Tibial nerve (tissue), 4 donors: ENCODE measurements at regions not wholly inside any gene's neighbourhood (a gene's known extent, or its start where the extent isn't known, plus 50 kb on each side); places are given as distances from the start of the nearest gene placed in this dataset.

ENCODE experiments used
- DNase-seq, 2 donors: peaks; one replicate each; pipeline ENCODE4 v3.0.0-alpha.2; 2019; ENCODE audit warnings: low spot score in 2 of 2
- H3K27ac ChIP-seq, 4 donors: fragments of 200-600 bp; sonication (generic) in 3 of 4; one replicate each; pipeline ENCODE4 v1.5.1; 2017 to 2019; ENCODE audit warnings: mild to moderate bottlenecking in 1 of 4
- H3K27me3 ChIP-seq, 2 donors: fragments of 200-600 bp; sonication (generic) in 1 of 2; one replicate each; pipeline versions ENCODE4 v1.5.1 to v1.6.0; 2017 to 2019
- H3K36me3 ChIP-seq, 3 donors: fragments of 200-600 bp; sonication (generic); one replicate each; pipeline ENCODE4 v1.5.1; 2018 to 2019
- H3K4me1 ChIP-seq, 4 donors: fragments of 200-600 bp; sonication (generic) in 3 of 4; one replicate each; pipeline ENCODE4 v1.5.1; 2017 to 2019
- H3K4me3 ChIP-seq, 4 donors: fragments of 200-600 bp; sonication (generic) in 3 of 4; one replicate each; pipeline ENCODE4 v1.5.1; 2017 to 2019; ENCODE audit warnings: mild to moderate bottlenecking in 1 of 4, moderate library complexity in 1 of 4
- H3K9me3 ChIP-seq, 4 donors: fragments of 200-600 bp; sonication (generic) in 3 of 4; one replicate each; pipeline ENCODE4 v1.5.1; 2017 to 2019
- CTCF ChIP-seq, 5 experiments: fragments of 200-600 bp in 3 of 5; fragments of 450-650 bp in 2 of 5; sonication (generic) in 3 of 5; IDR thresholded peaks; one replicate each; pipeline ENCODE4 v1.5.1; 2016 to 2019; ENCODE audit warnings: antibody characterized with exemption in 5 of 5, mild to moderate bottlenecking in 3 of 5, moderate library complexity in 2 of 5
- EP300 ChIP-seq, 2 donors: sonication (generic); formaldehyde crosslinking; IDR thresholded peaks; one replicate each; pipeline ENCODE4 v1.6.1; 2017; ENCODE audit warnings: antibody characterized with exemption in 2 of 2, mild to moderate bottlenecking in 1 of 2
- POLR2A ChIP-seq, 2 donors: fragments of 450-650 bp; IDR thresholded peaks; one replicate each; pipeline ENCODE4 v1.6.1; 2017; ENCODE audit warnings: antibody characterized with exemption in 2 of 2, mild to moderate bottlenecking in 2 of 2, moderate library complexity in 2 of 2
- WGBS, 2 donors: methylation state at CpG; one replicate each; pipeline ENCODE4 v1.1.5; 2018; 5-methylcytosine and 5-hydroxymethylcytosine counted together

DNA sequence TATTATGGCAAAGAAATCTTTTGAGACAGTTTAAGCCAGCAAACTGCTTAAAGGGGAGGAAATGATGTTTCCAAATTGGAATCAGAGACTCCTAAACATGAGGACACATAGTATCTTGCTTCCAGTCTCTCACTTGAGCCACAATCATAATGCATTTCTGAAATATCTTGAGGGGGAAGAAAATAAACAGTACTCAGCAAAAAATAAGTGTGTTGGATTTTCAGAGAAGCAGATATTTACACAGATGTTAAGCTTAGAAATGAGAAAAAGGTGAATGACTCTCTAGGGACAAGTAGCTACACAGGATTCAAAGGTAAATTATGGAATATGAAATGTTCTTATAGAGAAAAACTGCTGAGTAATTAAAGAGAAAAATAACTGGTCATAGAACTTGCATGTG is 1583.6 kb downstream of the CDH8 start:
- Histone ChIP-seq H3K36me3 (no peaks in the 10 kb centered on the region), H3K9me3 (no peaks in the 10 kb centered on the region), H3K4me3 (no peak overlapping the region), H3K27ac (no peak overlapping the region), H3K27me3 (no peaks in the 10 kb centered on the region), H3K4me1 (no peaks in the 10 kb centered on the region)
- TF ChIP-seq POLR2A (IDR thresholded peaks at IDR 0.05) (no peak), EP300 (IDR thresholded peaks at IDR 0.05) (no peak), CTCF (IDR thresholded peaks at IDR 0.05) (no peak)
- DNase-seq = no peak

DNA sequence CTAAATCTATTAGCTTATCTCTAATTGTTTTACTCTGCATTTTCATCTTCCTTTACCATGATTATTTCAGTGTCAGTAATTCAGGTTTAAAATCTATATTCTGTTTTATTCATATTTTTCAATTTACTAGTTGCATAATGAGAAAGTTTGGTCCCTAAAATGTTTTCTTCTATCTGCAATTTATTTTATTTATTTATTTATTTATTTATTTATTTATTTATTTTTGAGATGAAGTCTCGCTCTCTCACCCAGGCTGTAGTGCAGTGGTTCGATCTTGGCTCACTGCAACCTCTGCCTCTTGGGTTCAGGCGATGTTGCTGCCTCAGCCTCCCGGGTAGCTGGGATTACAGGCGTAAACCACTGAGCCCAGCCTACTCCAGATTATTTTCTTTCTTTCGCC is 1597.3 kb downstream of the CDH8 start:
- Histone ChIP-seq H3K4me3 (no peak overlapping the region), H3K4me1 (no peaks in the 10 kb centered on the region), H3K27me3 (no peaks in the 10 kb centered on the region), H3K27ac (no peak overlapping the region), H3K9me3 (no peaks in the 10 kb centered on the region), H3K36me3 (no peaks in the 10 kb centered on the region)
- TF ChIP-seq EP300 (IDR thresholded peaks at IDR 0.05) (no peak), POLR2A (IDR thresholded peaks at IDR 0.05) (no peak), CTCF (IDR thresholded peaks at IDR 0.05) (no peak)
- no peak for DNase-seq
- 82 to 88% methylated on average over 6 of the region's 6 CpGs for WGBS, 2 donors

DNA sequence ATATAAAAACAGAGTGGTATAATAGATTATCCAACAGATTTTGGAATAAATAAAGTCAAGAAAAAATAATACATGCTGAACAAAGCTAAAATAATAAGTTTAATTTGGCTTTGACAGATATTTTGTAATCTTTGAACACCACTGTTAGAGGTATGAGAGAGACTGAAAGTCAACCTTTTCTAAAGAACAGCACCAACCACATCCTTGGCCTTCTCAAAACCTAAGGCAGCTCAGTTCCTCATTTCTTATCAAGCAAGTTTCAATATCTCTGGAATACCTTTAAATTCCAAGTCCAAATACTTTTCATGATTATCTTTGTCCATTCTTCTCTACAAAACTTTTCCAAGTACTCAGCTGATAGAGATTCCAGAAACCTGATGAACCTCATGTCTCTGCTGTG is 1603.8 kb downstream of the CDH8 start:
- no peaks in the 10 kb centered on the region for H3K9me3 ChIP-seq
- H3K4me1 ChIP-seq = no peaks in the 10 kb centered on the region
- no peak for DNase-seq
- TF ChIP-seq POLR2A (IDR thresholded peaks at IDR 0.05) (no peak), CTCF (IDR thresholded peaks at IDR 0.05) (no peak), EP300 (IDR thresholded peaks at IDR 0.05) (no peak)
- no peak overlapping the region for H3K27ac ChIP-seq
- H3K4me3 ChIP-seq = no peak overlapping the region
- H3K27me3 ChIP-seq = no peaks in the 10 kb centered on the region
- H3K36me3 ChIP-seq = no peaks in the 10 kb centered on the region

DNA sequence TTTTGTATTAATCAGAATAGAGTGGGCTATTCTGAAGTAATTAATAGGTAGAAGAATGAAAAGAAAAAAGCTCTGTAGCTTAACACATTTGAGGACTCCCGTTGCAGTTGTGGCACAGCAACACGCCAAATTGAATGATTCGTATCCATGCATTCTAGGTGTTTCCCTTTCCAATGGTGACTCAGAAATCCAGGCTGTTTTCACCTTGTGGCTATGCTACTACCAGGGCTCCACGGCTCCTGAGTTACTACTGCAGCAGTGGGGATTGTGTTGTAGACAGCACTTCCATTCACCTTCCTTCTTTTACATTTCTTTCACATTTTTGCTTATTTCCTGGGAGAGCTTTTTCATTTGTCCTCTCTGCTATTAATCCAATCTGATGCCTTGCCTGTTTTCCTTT is 1616.4 kb downstream of the CDH8 start:
- no peak for DNase-seq
- WGBS, 2 donors = 84 to 85% methylated on average over 4 of the region's 4 CpGs
- no peaks in the 10 kb centered on the region for H3K27me3 ChIP-seq
- TF ChIP-seq CTCF (IDR thresholded peaks at IDR 0.05) = no peak
- no peak for TF ChIP-seq EP300 (IDR thresholded peaks at IDR 0.05)
- no peak for TF ChIP-seq POLR2A (IDR thresholded peaks at IDR 0.05)
- H3K4me1 ChIP-seq = no peaks in the 10 kb centered on the region
- H3K9me3 ChIP-seq = no peaks in the 10 kb centered on the region
- no peak overlapping the region for H3K27ac ChIP-seq
- H3K36me3 ChIP-seq = no peaks in the 10 kb centered on the region
- H3K4me3 ChIP-seq = no peak overlapping the region

GRCh38 chr16:60414613-60415012 is 1621.6 kb downstream of the CDH8 start:
- DNase-seq = no peak
- H3K36me3 ChIP-seq = no peaks in the 10 kb centered on the region
- 34 to 48% methylated on average over 1 of the region's 1 CpG for WGBS, 2 donors
- no peaks in the 10 kb centered on the region for H3K27me3 ChIP-seq
- H3K4me3 ChIP-seq = no peak overlapping the region
- no peak overlapping the region for H3K27ac ChIP-seq
- no peaks in the 10 kb centered on the region for H3K9me3 ChIP-seq
- TF ChIP-seq CTCF (IDR thresholded peaks at IDR 0.05) (no peak), EP300 (IDR thresholded peaks at IDR 0.05) (no peak), POLR2A (IDR thresholded peaks at IDR 0.05) (no peak)
- H3K4me1 ChIP-seq = no peaks in the 10 kb centered on the region
